IPS-18c (cell line): ENCODE measurements at regions not wholly inside any gene's neighbourhood (a gene's known extent, or its start where the extent isn't known, plus 50 kb on each side); places are given as distances from the start of the nearest gene placed in this dataset.
"Not testable (repeated sequence)": the region's sequence is repeated elsewhere in the genome, so short reads cannot be mapped to it uniquely, and the experiment has no call there.

ENCODE experiments used
- H3K4me3 ChIP-seq: 2 replicates; pipeline ENCODE4 v1.7.0; 2013; ENCODE audit warnings: low read depth, mild to moderate bottlenecking, low read length, moderate library complexity; ENCODE audit not compliant: insufficient read depth
- H3K9me3 ChIP-seq: one replicate; pipeline ENCODE4 v1.6.1; 2013; ENCODE audit warnings: mild to moderate bottlenecking, low read length, moderate library complexity; ENCODE audit not compliant: control insufficient read depth, insufficient read depth

DNA sequence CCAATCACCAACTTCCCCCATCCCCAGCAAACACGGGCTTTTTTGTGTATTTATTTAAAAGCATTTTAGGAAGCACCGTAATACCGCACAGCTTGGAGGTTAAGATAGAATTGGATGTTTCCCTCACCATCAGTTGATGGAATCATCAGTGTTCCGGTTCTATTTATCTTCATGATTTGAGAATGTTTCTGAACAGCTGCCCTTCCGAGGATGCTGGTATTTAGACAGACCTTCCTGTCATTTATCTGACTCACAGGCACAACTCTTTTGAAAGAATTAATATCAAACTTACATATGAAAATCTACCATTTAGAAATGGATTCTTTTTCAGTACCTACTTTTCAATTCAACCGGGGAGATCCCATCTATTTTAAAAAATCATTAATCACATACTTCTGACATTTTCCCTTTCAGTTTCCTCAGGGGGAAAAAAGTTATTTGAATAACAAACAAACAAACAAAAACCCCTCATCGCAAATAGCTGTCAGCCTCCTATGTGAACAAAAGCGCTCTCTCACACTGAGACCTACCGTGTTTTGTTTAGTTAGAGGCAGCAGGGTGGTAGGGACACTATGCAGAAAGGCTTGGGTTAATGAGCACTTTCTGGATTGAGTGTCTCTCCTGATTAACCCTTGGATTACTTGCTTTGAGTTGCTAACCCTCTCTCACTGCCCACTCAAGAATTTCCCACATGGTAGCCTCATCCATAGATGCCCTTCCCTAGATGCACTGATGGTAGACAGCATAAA, 189.3 kb downstream of the TM9SF2 start:
- peak overlapping the region; percentile 31 for H3K4me3 ChIP-seq
- H3K9me3 ChIP-seq = no peaks in the 10 kb centered on the region

DNA sequence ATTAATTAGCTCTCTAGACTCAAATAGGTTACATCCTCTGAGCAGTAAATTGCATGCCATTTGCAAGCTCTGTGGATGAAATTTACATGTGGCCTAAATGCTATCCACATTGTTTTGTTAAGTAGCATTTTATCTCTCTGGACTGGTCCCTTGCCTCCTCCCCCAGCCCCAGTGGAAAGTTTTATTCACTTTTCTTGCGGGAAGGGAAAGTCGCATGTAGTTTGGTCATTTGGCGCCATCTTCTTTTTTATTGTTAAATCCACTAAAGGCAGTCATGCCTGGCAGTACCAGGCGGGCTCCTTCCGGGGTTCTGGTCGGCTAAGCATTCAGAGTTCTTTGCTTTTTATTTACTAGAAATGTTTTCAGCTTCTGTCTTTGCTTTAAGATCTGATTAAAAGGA, 188.7 kb downstream of the TM9SF2 start:
- H3K9me3 ChIP-seq = no peaks in the 10 kb centered on the region
- no peak overlapping the region for H3K4me3 ChIP-seq

DNA sequence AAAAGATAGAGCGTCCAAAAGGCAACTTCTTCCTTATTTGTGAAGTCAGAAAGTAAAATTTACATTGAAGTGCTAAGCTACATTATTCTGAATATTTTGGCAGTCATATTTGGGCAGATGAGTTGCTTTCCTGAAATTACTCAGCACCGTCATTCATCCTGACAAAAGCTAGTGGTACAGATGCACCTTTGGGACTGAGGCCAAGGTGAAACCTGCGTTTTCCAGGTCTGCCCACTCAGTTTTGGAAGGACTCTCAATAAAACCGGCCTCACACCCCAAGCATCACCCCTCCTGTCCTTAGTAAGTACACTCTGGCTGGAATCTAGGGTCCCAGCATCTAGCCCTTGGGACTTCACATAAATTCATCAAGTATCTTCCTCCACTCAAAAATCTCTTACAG, 187.5 kb downstream of the TM9SF2 start:
- no peaks in the 10 kb centered on the region for H3K9me3 ChIP-seq
- H3K4me3 ChIP-seq = no peak overlapping the region

DNA sequence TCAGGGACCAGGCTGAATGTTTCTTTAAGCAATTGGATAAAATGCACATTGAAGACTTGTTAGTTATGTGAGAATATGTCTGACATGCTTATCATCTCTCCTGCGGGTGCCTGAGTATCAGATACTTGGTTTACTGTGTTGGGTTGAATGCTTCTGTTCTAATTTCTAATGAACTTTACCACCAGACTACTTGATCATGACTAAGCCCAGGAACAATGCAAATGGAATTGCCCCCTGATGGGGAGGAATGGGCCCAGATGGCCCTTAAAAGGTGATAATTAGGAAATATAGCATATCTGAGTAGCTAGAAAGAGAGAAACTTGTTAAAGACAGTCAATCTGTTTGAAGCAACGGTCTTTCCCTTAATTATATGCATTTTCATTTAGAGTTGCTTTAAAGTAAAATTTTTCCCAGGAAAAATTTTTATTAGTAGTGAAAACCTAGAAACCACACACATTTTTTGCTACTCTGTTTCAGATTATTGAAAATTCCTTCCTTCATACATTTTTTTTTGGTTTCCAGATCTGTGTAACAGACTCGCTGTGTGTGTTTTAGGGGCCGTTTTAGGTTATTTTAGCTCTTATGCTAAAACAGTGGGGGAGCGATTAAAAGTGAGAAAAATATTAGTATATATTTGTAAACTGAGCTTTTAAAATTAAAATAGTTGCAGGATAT, 186.6 kb downstream of the TM9SF2 start:
- H3K4me3 ChIP-seq = peak overlapping the region; percentile 2; the same call in 1 of the 2 replicates
- no peaks in the 10 kb centered on the region for H3K9me3 ChIP-seq

DNA sequence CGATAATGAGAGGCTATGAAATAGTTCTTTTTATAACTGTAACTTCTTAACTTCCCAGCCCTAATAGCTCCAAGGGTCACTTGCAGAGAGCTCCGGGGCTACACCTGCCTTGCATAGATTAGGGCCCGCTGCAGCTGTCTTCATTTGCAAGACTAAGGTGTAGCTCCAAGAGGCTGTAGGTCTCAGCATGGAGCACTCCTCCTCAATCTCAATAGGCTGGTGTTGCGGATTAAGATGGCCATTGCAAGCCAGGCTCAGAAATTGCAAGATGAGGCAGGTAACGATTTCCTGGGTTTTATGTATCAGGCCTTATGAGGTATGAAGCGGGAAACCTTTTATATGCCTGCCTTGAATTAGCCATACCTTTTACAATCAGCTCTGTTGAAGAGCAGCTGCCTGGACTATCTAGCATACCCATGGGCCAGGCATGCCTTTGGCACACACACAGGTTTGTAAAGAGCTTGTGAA, 185.7 kb downstream of the TM9SF2 start:
- H3K4me3 ChIP-seq = peak overlapping the region; percentile 2; the same call in 1 of the 2 replicates
- no peaks in the 10 kb centered on the region for H3K9me3 ChIP-seq

DNA sequence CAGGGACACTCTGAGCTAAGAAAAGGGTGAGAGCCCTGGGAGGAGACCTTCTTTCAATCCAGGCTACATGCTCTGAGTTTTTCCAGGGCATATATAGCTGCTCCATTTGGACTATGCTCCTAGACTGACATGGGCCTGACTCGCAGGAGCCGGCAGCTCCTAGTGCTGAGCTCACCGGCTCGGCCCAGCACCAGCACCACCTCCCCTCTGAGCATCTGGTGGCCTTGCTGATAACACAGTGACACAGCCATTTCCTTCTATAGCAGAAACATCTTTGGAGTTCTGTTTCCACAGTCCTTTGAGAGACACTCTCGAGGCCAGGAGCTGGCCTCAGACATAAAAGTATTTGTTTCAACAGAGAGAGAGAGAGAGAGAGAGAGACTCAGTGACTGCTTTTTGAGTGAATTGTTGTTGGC, 184.9 kb downstream of the TM9SF2 start:
- Histone ChIP-seq H3K4me3 (no peak overlapping the region), H3K9me3 (no peaks in the 10 kb centered on the region)

DNA sequence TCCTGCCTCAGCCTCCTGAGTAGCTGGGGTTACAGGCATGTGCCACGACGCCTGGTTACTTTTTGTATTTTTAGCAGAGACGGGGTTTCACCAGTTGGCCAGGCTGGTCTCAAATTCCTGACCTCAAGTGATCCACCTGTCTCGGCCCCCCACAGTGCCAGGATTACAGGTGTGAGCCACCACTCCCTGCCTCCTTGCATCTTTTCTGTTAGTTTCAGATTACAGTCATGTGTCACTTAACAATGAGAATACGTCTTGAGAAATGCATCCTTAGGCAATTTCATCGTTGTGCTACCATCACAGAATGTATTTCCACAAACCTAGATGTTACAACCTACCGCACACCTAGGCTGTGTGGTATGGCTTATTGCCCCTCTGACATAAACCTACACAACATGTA, 180.4 kb downstream of the TM9SF2 start:
- Histone ChIP-seq H3K4me3 (no peak overlapping the region), H3K9me3 (no peaks in the 10 kb centered on the region)

DNA sequence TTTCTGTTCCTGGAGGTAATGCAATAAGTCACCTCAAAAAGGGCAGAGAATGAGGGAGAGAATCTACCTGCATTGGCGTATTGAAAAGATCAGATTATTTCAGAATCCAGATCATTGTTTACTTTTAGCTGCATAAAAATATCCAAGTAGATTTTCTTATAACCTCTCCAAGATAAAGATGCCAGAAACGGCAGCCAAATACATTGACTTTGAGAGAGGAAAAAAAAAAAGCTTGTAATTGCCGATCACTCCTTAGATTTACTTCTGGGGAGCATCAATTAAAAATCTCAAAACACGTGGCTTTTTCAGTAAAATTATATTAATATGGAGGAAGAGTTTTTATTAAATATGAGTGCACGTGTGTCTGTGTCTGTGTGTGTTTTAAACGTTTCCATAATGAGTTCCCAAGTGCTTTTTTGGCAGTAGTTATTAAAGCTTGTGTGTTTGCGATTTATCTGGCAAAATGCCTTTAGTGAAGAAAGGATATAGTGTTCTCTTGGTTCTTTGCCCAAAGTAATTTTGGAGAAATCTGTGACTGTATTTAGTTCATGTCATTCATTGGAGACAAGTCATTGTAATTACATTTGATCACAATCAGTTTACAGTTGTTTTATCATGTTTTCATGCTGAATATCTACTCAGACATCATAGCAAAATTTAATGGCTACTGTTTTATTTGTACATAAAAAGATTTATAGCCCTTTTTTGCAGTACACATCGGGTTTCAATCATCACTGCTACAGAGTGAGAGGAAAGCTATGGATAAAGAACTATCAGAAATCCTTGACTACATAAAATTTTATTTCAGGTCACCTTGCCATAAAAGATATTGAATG, 176.1 kb downstream of the TM9SF2 start:
- Histone ChIP-seq H3K9me3 (no peaks in the 10 kb centered on the region), H3K4me3 (no peak overlapping the region)

DNA sequence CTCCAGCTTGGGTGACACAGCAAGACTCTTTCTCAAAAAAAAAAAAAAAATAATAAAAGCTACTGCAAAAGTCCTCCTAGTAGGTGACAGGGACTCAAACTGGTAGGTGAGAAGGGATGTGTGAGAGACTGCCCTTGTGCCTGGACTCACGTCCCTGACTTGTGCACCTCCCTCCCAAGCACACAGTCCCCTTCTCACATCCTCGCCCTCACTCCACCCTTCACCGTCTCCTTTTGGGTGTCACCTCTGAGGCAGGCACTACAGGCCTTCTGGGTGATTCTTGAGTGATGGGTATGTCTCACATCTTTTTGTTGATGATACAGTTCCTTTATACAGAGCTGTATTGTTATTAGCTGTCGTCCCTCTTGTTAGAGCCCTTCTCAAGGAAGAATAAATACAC, 170.5 kb downstream of the TM9SF2 start:
- Histone ChIP-seq H3K9me3 (no peaks in the 10 kb centered on the region), H3K4me3 (no peak overlapping the region)

DNA sequence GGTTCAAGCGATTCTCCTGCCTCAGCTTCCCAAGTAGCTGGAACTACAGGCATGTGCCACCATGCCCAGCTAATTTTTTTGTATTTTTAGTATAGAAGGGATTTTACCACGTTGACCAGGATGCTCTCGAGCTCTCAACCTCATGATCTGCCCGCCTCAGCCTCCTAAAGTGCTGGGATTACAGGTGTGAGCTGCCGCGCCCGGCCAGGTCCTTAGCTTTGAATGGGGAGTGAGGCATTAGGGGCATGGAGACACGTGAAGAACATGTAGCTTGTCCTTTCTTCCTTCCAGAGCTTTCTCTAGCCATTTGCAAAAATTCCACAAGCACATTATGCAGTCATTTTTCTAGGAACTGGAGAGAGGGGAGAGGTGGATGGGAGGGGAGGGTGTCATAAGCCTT, 167.8 kb downstream of the TM9SF2 start:
- H3K4me3 ChIP-seq, H3K9me3 ChIP-seq: not testable (repeated sequence)

DNA sequence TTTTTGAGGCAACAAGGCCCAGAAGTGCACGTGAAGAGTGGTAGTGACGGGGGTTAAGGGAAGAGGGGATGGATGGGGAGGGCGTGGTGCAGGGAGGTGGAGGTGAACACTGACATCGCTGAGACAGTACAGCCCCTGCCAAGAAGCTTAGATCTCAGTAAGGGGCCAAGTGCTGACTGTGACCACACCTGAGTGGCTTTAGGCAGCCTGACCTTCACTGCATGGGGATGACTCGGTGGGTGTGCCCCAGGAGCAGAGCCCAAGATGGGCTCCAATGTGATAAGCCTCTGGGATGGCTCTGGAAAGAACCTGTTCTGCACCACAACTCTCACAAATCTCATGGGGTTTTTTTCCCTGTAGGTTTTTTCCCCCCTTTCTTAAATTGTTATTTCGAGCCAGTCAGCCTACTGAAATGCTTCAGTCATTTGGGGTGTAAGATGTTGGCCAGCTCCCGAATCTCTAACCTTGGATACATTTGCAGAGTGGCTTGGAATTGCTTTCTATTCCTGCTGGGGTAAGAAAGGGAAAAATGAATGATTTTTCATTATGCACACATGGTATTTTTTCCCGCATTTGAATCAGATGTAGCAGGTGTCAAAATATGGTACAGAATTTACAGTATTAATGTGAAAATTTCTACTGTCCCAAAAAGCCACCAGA, 165.0 kb downstream of the TM9SF2 start:
- H3K9me3 ChIP-seq = no peaks in the 10 kb centered on the region
- H3K4me3 ChIP-seq = no peak overlapping the region

DNA sequence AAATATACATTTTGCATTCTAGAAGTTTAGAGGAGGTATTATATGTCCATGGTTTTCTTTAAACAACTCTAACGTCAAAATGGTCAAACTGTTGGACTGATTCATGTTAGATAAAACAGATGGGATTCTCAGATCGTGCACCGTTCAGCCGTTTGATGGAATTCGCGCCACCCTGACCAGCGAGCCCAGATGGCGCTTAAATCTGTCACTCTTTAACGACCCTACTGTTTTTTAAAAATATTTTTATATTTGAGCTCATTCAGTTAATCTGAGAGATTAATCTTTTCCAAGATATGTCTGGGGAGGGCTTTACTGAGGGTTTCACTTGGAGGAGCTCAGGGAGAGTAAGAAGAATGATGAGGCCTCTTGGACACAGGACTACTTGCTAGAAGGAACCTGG, 164.4 kb downstream of the TM9SF2 start:
- no peaks in the 10 kb centered on the region for H3K9me3 ChIP-seq

DNA sequence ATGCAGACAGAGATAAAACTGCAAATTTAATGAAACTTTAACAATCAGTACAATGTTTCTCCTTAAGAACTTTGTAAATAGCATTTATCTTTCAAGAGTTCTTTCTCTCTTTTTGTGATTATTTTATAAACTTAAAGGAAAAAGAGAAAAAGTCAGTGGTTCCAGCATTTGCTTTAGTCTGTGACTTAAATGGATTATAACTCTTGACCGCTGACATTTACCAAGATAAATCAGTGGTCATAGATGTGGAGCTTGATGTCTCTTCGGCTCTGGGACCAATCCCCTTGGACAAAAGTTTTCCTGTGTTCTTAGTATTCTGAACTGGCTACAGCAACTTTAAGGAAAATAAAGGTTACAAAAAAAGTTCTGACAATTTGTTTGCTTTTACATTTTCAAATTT, 162.6 kb downstream of the TM9SF2 start:
- Histone ChIP-seq H3K4me3 (no peak overlapping the region), H3K9me3 (no peaks in the 10 kb centered on the region)

More for the DNA sequence above, 164.4 kb downstream of the TM9SF2 start:
- no peak overlapping the region for H3K4me3 ChIP-seq

DNA sequence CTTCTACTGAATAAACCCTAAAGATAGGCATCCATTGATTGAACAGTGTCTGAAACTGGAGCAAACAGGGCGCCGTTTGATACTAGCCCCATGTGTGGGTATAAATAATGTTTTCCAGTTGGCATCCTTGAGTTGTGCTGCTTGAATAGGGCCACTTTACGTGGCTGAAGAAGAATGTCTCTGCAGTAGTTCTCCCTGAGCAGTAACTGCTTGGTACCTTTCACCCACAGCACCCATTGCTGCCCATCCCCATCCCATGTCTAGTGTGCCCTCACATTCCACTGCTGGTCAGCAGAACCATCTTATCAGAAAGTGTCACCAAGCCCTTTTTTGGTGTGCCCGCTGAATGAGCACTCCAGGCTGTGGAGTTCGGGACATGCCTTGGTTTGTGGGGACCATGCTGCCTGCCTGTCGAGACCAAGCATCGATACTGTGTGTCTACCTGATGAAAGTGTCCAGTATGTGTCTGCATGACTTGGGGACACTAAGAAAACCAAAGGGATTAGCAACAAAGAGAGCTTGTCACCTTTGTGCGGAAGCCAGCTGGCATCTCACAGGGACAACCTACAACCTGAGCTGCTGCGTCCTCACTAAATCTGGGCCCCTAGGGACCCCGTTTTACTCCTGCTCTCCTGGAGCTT, 162.0 kb downstream of the TM9SF2 start:
- Histone ChIP-seq H3K4me3 (no peak overlapping the region), H3K9me3 (no peaks in the 10 kb centered on the region)

DNA sequence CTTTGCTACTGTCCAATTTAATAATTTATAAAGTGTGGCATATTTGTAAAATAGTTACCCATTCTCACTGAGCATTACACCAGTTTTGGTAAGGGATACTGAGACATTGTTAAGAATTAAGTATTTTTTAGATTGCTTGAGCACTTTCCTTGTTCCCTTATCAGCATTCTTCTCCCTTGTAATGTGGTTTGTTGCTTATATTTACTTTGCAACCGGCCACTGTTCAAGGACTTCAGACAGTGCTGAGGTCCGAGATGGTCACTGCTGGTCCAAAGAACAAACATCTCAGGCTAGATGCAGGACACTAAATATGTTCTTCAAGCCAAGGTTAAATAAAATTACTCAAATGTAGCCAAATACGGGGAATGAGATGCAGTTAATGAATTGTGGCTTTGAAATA, 161.4 kb downstream of the TM9SF2 start:
- Histone ChIP-seq H3K9me3 (no peaks in the 10 kb centered on the region), H3K4me3 (no peak overlapping the region)

DNA sequence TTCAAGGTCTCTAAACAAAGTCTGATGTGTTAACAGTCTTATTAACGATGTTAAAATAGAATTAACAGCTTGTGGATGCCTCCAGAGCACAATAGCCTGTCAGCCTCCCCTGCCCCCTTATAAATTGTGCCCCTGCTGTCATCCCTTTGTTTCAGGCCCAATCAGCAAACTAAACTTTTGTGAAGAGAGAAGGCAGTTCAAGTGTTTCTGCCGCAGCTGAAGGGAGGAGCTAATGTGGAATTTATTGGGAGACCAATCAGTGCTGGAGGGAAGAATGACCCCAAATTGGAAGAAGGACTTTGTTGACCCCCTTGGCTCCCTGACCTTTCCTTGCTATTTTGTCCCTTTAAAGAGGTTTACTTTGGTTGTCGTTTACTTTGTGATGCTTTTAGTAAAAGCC, 160.5 kb downstream of the TM9SF2 start:
- Histone ChIP-seq H3K4me3 (no peak overlapping the region), H3K9me3 (no peaks in the 10 kb centered on the region)
